ENCODE measurements at regions not wholly inside any gene's neighbourhood (a gene's known extent, or its start where the extent isn't known, plus 50 kb on each side); places are given as distances from the start of the nearest gene placed in this dataset.

- H3K9me2 ChIP-seq (ENCODE audit: insufficient read depth), result no peaks in the 10 kb centered on the region
- H3K9ac ChIP-seq, result no peak overlapping the region
- H3K9me3 ChIP-seq (ENCODE audit: low read depth), result no peaks in the 10 kb centered on the region
- H2AFZ ChIP-seq, result no peak overlapping the region
- in situ Hi-C loops (cut with MboI), result no loop called here
- H4K20me1 ChIP-seq (ENCODE audit: insufficient read depth), result no peaks in the 10 kb centered on the region
- TF ChIP-seq EZH2 (IDR thresholded peaks at IDR 0.05; ENCODE audit: insufficient read depth, poor library complexity, severe bottlenecking) (no peak), EZH2phosphoT487 (IDR thresholded peaks at IDR 0.05; ENCODE audit: insufficient read depth, low read depth) (no peak)
- no peak for DNase-seq
- H3K4me1 ChIP-seq (ENCODE audit: insufficient read depth), result no peaks in the 10 kb centered on the region
- no peak overlapping the region for H3K27ac ChIP-seq
- H3K36me3 ChIP-seq (ENCODE audit: low read depth), result no peaks in the 10 kb centered on the region
- WGBS, 2 experiments (ENCODE audit: low coverage in 1 of 2, low lambda C conversion rate in 2 of 2, missing lambda C conversion rate in 2 of 2), result 71 to 74% methylated on average over 2 of the region's 2 CpGs
- no peak overlapping the region for H3K4me3 ChIP-seq
- H3K79me2 ChIP-seq (ENCODE audit: insufficient read depth), result no peaks in the 10 kb centered on the region
- no peaks in the 10 kb centered on the region for H3F3A ChIP-seq (ENCODE audit: insufficient read depth)
- no peaks in the 10 kb centered on the region for H3K27me3 ChIP-seq (replicated peaks; ENCODE audit: insufficient read depth)
- H3K4me2 ChIP-seq (ENCODE audit: unreplicated experiment), result no peak overlapping the region
Measured at GRCh38 chr12:62162214-62162613, 98.0 kb upstream of the USP15 start.

GRCh38 chr12:62163368-62163767, 96.8 kb upstream of the USP15 start:
- Histone ChIP-seq H3K79me2 (ENCODE audit: insufficient read depth) (no peaks in the 10 kb centered on the region), H3K9me3 (ENCODE audit: low read depth) (no peaks in the 10 kb centered on the region), H3K9me2 (ENCODE audit: insufficient read depth) (no peaks in the 10 kb centered on the region), H3F3A (ENCODE audit: insufficient read depth) (no peaks in the 10 kb centered on the region), H3K4me3 (no peak overlapping the region), H4K20me1 (ENCODE audit: insufficient read depth) (no peaks in the 10 kb centered on the region), H3K4me1 (ENCODE audit: insufficient read depth) (no peaks in the 10 kb centered on the region), H3K27ac (no peak overlapping the region), H2AFZ (no peak overlapping the region), H3K36me3 (ENCODE audit: low read depth) (no peaks in the 10 kb centered on the region), H3K4me2 (ENCODE audit: unreplicated experiment) (no peak overlapping the region), H3K27me3 (replicated peaks; ENCODE audit: insufficient read depth) (no peaks in the 10 kb centered on the region), H3K9ac (no peak overlapping the region)
- TF ChIP-seq EZH2phosphoT487 (IDR thresholded peaks at IDR 0.05; ENCODE audit: insufficient read depth, low read depth), result no peak
- TF ChIP-seq EZH2 (IDR thresholded peaks at IDR 0.05; ENCODE audit: insufficient read depth, poor library complexity, severe bottlenecking), result no peak
- in situ Hi-C loops (cut with MboI), result no loop called here
- WGBS, 2 experiments (ENCODE audit: low coverage in 1 of 2, low lambda C conversion rate in 2 of 2, missing lambda C conversion rate in 2 of 2), result 63 to 64% methylated on average over 1 of the region's 1 CpG
- DNase-seq, result no peak

- Histone ChIP-seq H4K20me1 (ENCODE audit: insufficient read depth) (no peaks in the 10 kb centered on the region), H3K9me3 (ENCODE audit: low read depth) (no peaks in the 10 kb centered on the region), H3K79me2 (ENCODE audit: insufficient read depth) (no peaks in the 10 kb centered on the region), H3K27me3 (replicated peaks; ENCODE audit: insufficient read depth) (no peaks in the 10 kb centered on the region), H3K9ac (no peak overlapping the region), H3K9me2 (ENCODE audit: insufficient read depth) (no peaks in the 10 kb centered on the region), H3K4me2 (ENCODE audit: unreplicated experiment) (no peak overlapping the region), H3F3A (ENCODE audit: insufficient read depth) (no peaks in the 10 kb centered on the region), H3K36me3 (ENCODE audit: low read depth) (no peaks in the 10 kb centered on the region), H2AFZ (no peak overlapping the region), H3K4me1 (ENCODE audit: insufficient read depth) (no peaks in the 10 kb centered on the region), H3K4me3 (no peak overlapping the region), H3K27ac (no peak overlapping the region)
- TF ChIP-seq EZH2phosphoT487 (IDR thresholded peaks at IDR 0.05; ENCODE audit: insufficient read depth, low read depth) (no peak), EZH2 (IDR thresholded peaks at IDR 0.05; ENCODE audit: insufficient read depth, poor library complexity, severe bottlenecking) (no peak)
- in situ Hi-C loops (cut with MboI), result no loop called here
- DNase-seq, result no peak
- 19 to 21% methylated on average over 4 of the region's 4 CpGs for WGBS, 2 experiments (ENCODE audit: low coverage in 1 of 2, low lambda C conversion rate in 2 of 2, missing lambda C conversion rate in 2 of 2)
Measured at GRCh38 chr12:62164036-62164435, 96.2 kb upstream of the USP15 start.

- no peaks in the 10 kb centered on the region for H3K79me2 ChIP-seq (ENCODE audit: insufficient read depth)
- H3K27me3 ChIP-seq (replicated peaks; ENCODE audit: insufficient read depth), result no peaks in the 10 kb centered on the region
- H4K20me1 ChIP-seq (ENCODE audit: insufficient read depth), result no peaks in the 10 kb centered on the region
- no peak overlapping the region for H3K4me2 ChIP-seq (ENCODE audit: unreplicated experiment)
- WGBS, 2 experiments (ENCODE audit: low coverage in 1 of 2, low lambda C conversion rate in 2 of 2, missing lambda C conversion rate in 2 of 2), result 5% methylated on average over 2 of the region's 2 CpGs
- H3K9me2 ChIP-seq (ENCODE audit: insufficient read depth), result no peaks in the 10 kb centered on the region
- no peak overlapping the region for H3K9ac ChIP-seq
- no peaks in the 10 kb centered on the region for H3K36me3 ChIP-seq (ENCODE audit: low read depth)
- no peaks in the 10 kb centered on the region for H3K9me3 ChIP-seq (ENCODE audit: low read depth)
- in situ Hi-C loops (cut with MboI), result no loop called here
- H3F3A ChIP-seq (ENCODE audit: insufficient read depth), result no peaks in the 10 kb centered on the region
- H3K4me1 ChIP-seq (ENCODE audit: insufficient read depth), result no peaks in the 10 kb centered on the region
- H2AFZ ChIP-seq, result no peak overlapping the region
- peak; percentile 69 for DNase-seq
- H3K4me3 ChIP-seq, result no peak overlapping the region
- TF ChIP-seq EZH2 (IDR thresholded peaks at IDR 0.05; ENCODE audit: insufficient read depth, poor library complexity, severe bottlenecking) (no peak), EZH2phosphoT487 (IDR thresholded peaks at IDR 0.05; ENCODE audit: insufficient read depth, low read depth) (no peak)
- H3K27ac ChIP-seq, result no peak overlapping the region
Measured at GRCh38 chr12:62166525-62166924, 93.7 kb upstream of the USP15 start.

GRCh38 chr12:62168411-62168810, 91.8 kb upstream of the USP15 start:
- TF ChIP-seq EZH2phosphoT487 (IDR thresholded peaks at IDR 0.05; ENCODE audit: insufficient read depth, low read depth) (no peak), EZH2 (IDR thresholded peaks at IDR 0.05; ENCODE audit: insufficient read depth, poor library complexity, severe bottlenecking) (no peak)
- 62 to 76% methylated on average over 2 of the region's 2 CpGs for WGBS, 2 experiments (ENCODE audit: low coverage in 1 of 2, low lambda C conversion rate in 2 of 2, missing lambda C conversion rate in 2 of 2)
- Histone ChIP-seq H3K9me3 (ENCODE audit: low read depth) (no peaks in the 10 kb centered on the region), H3K27me3 (replicated peaks; ENCODE audit: insufficient read depth) (no peaks in the 10 kb centered on the region), H3K4me1 (ENCODE audit: insufficient read depth) (no peaks in the 10 kb centered on the region), H3K4me2 (ENCODE audit: unreplicated experiment) (no peak overlapping the region), H3K9me2 (ENCODE audit: insufficient read depth) (no peaks in the 10 kb centered on the region), H3K27ac (no peak overlapping the region), H2AFZ (no peak overlapping the region), H3F3A (ENCODE audit: insufficient read depth) (no peaks in the 10 kb centered on the region), H3K36me3 (ENCODE audit: low read depth) (no peaks in the 10 kb centered on the region), H3K4me3 (no peak overlapping the region), H3K9ac (no peak overlapping the region), H3K79me2 (ENCODE audit: insufficient read depth) (no peaks in the 10 kb centered on the region), H4K20me1 (ENCODE audit: insufficient read depth) (no peaks in the 10 kb centered on the region)
- DNase-seq, result no peak
- in situ Hi-C loops (cut with MboI), result no loop called here
